ENCODE measurements at regions not wholly inside any gene's neighbourhood (a gene's known extent, or its start where the extent isn't known, plus 50 kb on each side); places are given as distances from the start of the nearest gene placed in this dataset.

GRCh38 chr3:72116226-72116625 lies 331.3 kb upstream of the PROK2 start:
- ATAC-seq (no peak), DNase-seq (ENCODE audit: low read depth, low spot score) (no peak)
- TF ChIP-seq POLR2AphosphoS5 (IDR thresholded peaks at IDR 0.05; ENCODE audit: low read depth, low read length) (no peak), REST (IDR thresholded peaks at IDR 0.05; ENCODE audit: insufficient read depth in 1 of 2, low read depth in 2 of 2, low read length in 1 of 2) (no peak), SIN3A (IDR thresholded peaks at IDR 0.05; ENCODE audit: borderline replicate concordance, insufficient read depth, low read depth, low read length) (no peak), CTCF (IDR thresholded peaks at IDR 0.05) (no peak), TCF7L2 (IDR thresholded peaks at IDR 0.05; ENCODE audit: low read depth, low read length) (no peak)
- Histone ChIP-seq H3K27ac (ENCODE audit: low read length) (no peak overlapping the region), H3K27me3 (ENCODE audit: control insufficient read depth, insufficient read depth, low read length) (no peaks in the 10 kb centered on the region), H3K9me3 (ENCODE audit: control insufficient read depth, insufficient read depth, low read depth, low read length) (no peaks in the 10 kb centered on the region), H3K4me3 (ENCODE audit: low read depth in 2 of 2, low read length in 2 of 2) (no peak overlapping the region), H3K4me1 (ENCODE audit: control insufficient read depth, insufficient read depth, low read length) (no peaks in the 10 kb centered on the region), H3K36me3 (ENCODE audit: control insufficient read depth, insufficient read depth, low read length) (no peaks in the 10 kb centered on the region)
- no TSS peak for BruUV-seq (replicated peaks)
- in situ Hi-C loops (cut with HindIII; ENCODE audit: low pct_unique_long_range_greater_than_20kb, low sequenced_read_pairs) (no loop called here), intact Hi-C loops (cut with micrococcal nuclease; ENCODE audit: unreplicated experiment) (no loop called here)
- ChIA-PET CTCF (no interaction called here), POLR2A (no interaction called here)

- no peaks in the 10 kb centered on the region for H3K9me3 ChIP-seq (ENCODE audit: control insufficient read depth, insufficient read depth, low read depth, low read length)
These were observed 330.4 kb upstream of the PROK2 start for GRCh38 chr3:72115307-72115706.

More at GRCh38 chr3:72115307-72115706, 330.4 kb upstream of the PROK2 start:
- CTCF ChIA-PET: no interaction called here
- in situ Hi-C loops (cut with HindIII; ENCODE audit: low pct_unique_long_range_greater_than_20kb, low sequenced_read_pairs): no loop called here
- BruUV-seq (replicated peaks): no TSS peak
- DNase-seq (ENCODE audit: low read depth, low spot score) (no peak), ATAC-seq (no peak)
- no peaks in the 10 kb centered on the region for H3K27me3 ChIP-seq (ENCODE audit: control insufficient read depth, insufficient read depth, low read length)
- H3K36me3 ChIP-seq (ENCODE audit: control insufficient read depth, insufficient read depth, low read length): no peaks in the 10 kb centered on the region
- no peak overlapping the region for H3K4me3 ChIP-seq (ENCODE audit: low read depth in 2 of 2, low read length in 2 of 2)
- TF ChIP-seq TCF7L2 (IDR thresholded peaks at IDR 0.05; ENCODE audit: low read depth, low read length): no peak
- no peak for TF ChIP-seq SIN3A (IDR thresholded peaks at IDR 0.05; ENCODE audit: borderline replicate concordance, insufficient read depth, low read depth, low read length)
- no peak for TF ChIP-seq POLR2AphosphoS5 (IDR thresholded peaks at IDR 0.05; ENCODE audit: low read depth, low read length)
- no peak for TF ChIP-seq CTCF (IDR thresholded peaks at IDR 0.05)
- no peak for TF ChIP-seq REST (IDR thresholded peaks at IDR 0.05; ENCODE audit: insufficient read depth in 1 of 2, low read depth in 2 of 2, low read length in 1 of 2)
- POLR2A ChIA-PET: no interaction called here
- H3K27ac ChIP-seq (ENCODE audit: low read length): no peak overlapping the region
- H3K4me1 ChIP-seq (ENCODE audit: control insufficient read depth, insufficient read depth, low read length): no peaks in the 10 kb centered on the region
- intact Hi-C loops (cut with micrococcal nuclease; ENCODE audit: unreplicated experiment): no loop called here
